ENCODE measurements at regions not wholly inside any gene's neighbourhood (a gene's known extent, or its start where the extent isn't known, plus 50 kb on each side); places are given as distances from the start of the nearest gene placed in this dataset.

- no peaks in the 10 kb centered on the region for H3K36me3 ChIP-seq (ENCODE audit: insufficient read depth, low read length)
- H3K4me3 ChIP-seq (ENCODE audit: low read depth, low read length), result no peak overlapping the region
- no peak overlapping the region for H2AFZ ChIP-seq (ENCODE audit: low read length, unreplicated experiment)
- H3K27me3 ChIP-seq (ENCODE audit: insufficient read depth, low read length), result peaks cover 9% of the 10 kb centered on the region; the same call in 1 of the 2 replicates
- H3K27ac ChIP-seq (ENCODE audit: low read depth, low read length), result no peak overlapping the region
- no peaks in the 10 kb centered on the region for H3K79me2 ChIP-seq (ENCODE audit: control insufficient read depth, insufficient read depth, low read length, unreplicated experiment)
- H3K4me1 ChIP-seq (ENCODE audit: control insufficient read depth, insufficient read depth, low read length, unreplicated experiment), result no peaks in the 10 kb centered on the region
Measured at GRCh38 chr2:19833978-19834377, 67.8 kb downstream of the TTC32 start.

- 0 out of 2 replicates have a peak, but pooled peaks cover 3% of the 10 kb centered on the region for H3K27me3 ChIP-seq (ENCODE audit: insufficient read depth, low read length)
- H3K4me1 ChIP-seq (ENCODE audit: control insufficient read depth, insufficient read depth, low read length, unreplicated experiment), result no peaks in the 10 kb centered on the region
- no peak overlapping the region for H3K4me3 ChIP-seq (ENCODE audit: low read depth, low read length)
- H3K79me2 ChIP-seq (ENCODE audit: control insufficient read depth, insufficient read depth, low read length, unreplicated experiment), result no peaks in the 10 kb centered on the region
- no peak overlapping the region for H2AFZ ChIP-seq (ENCODE audit: low read length, unreplicated experiment)
- H3K36me3 ChIP-seq (ENCODE audit: insufficient read depth, low read length), result no peaks in the 10 kb centered on the region
- H3K27ac ChIP-seq (ENCODE audit: low read depth, low read length), result no peak overlapping the region
Measured at GRCh38 chr2:19829672-19830071, 72.1 kb downstream of the TTC32 start.

DNA sequence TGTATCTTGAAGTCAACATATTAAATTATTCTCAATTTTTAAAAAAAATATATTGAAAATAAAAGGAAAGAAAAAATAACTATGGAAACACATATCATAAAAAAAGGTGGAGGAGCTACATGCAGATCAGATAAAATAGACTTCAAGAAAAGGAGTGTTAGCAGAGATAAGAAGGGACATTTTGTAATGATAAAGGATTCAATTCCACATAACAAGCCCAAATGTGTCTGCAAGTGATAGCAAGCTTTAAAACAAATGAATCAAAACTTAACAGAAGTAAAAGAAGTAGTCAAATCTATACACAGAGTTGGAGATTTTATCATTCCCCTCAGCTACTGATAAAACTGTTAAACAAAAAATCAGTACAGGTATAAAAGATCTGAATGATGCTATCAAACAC lies 74.9 kb downstream of the TTC32 start:
- Histone ChIP-seq H3K4me3 (ENCODE audit: low read depth, low read length) (no peak overlapping the region), H3K36me3 (ENCODE audit: insufficient read depth, low read length) (no peaks in the 10 kb centered on the region), H3K4me1 (ENCODE audit: control insufficient read depth, insufficient read depth, low read length, unreplicated experiment) (no peaks in the 10 kb centered on the region), H3K27ac (ENCODE audit: low read depth, low read length) (no peak overlapping the region), H2AFZ (ENCODE audit: low read length, unreplicated experiment) (no peak overlapping the region), H3K79me2 (ENCODE audit: control insufficient read depth, insufficient read depth, low read length, unreplicated experiment) (no peaks in the 10 kb centered on the region), H3K27me3 (ENCODE audit: insufficient read depth, low read length) (0 out of 2 replicates have a peak, but pooled peaks cover 3% of the 10 kb centered on the region)

DNA sequence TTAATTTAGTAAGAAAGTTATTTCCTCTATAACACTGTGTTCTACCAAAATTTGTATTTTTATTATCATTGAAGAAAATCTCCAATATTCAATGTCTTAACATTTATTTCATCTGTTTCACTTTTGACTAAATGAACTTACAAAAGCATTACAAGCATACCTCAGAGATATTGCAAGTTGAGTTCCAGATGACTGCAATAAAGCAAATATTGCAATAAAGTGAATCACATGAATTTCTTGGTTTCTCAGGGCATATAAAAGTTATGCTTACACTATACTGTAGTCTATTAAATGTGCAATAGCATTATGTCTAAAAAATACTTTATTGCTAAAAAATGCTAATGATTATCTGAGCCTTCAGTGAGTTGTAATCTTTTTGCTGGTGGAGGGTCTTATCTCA lies 78.3 kb downstream of the TTC32 start:
- H3K79me2 ChIP-seq (ENCODE audit: control insufficient read depth, insufficient read depth, low read length, unreplicated experiment), result no peaks in the 10 kb centered on the region
- peaks cover 14% of the 10 kb centered on the region for H3K4me1 ChIP-seq (ENCODE audit: control insufficient read depth, insufficient read depth, low read length, unreplicated experiment)
- no peak overlapping the region for H2AFZ ChIP-seq (ENCODE audit: low read length, unreplicated experiment)
- peaks cover 3% of the 10 kb centered on the region; the same call in 1 of the 2 replicates for H3K36me3 ChIP-seq (ENCODE audit: insufficient read depth, low read length)
- no peak overlapping the region for H3K27ac ChIP-seq (ENCODE audit: low read depth, low read length)
- no peak overlapping the region for H3K4me3 ChIP-seq (ENCODE audit: low read depth, low read length)
- 0 out of 2 replicates have a peak, but pooled peaks cover 3% of the 10 kb centered on the region for H3K27me3 ChIP-seq (ENCODE audit: insufficient read depth, low read length)

GRCh38 chr2:19819097-19820065 lies 82.4 kb downstream of the TTC32 start:
- H3K27me3 ChIP-seq (ENCODE audit: insufficient read depth, low read length), result no peaks in the 10 kb centered on the region
- H3K27ac ChIP-seq (ENCODE audit: low read depth, low read length), result peak overlapping the region; percentile 64
- peaks cover 18% of the 10 kb centered on the region for H3K4me1 ChIP-seq (ENCODE audit: control insufficient read depth, insufficient read depth, low read length, unreplicated experiment)
- H3K4me3 ChIP-seq (ENCODE audit: low read depth, low read length), result no peak overlapping the region
- peaks cover 3% of the 10 kb centered on the region; the same call in 1 of the 2 replicates for H3K36me3 ChIP-seq (ENCODE audit: insufficient read depth, low read length)
- no peak overlapping the region for H2AFZ ChIP-seq (ENCODE audit: low read length, unreplicated experiment)
- H3K79me2 ChIP-seq (ENCODE audit: control insufficient read depth, insufficient read depth, low read length, unreplicated experiment), result no peaks in the 10 kb centered on the region

DNA sequence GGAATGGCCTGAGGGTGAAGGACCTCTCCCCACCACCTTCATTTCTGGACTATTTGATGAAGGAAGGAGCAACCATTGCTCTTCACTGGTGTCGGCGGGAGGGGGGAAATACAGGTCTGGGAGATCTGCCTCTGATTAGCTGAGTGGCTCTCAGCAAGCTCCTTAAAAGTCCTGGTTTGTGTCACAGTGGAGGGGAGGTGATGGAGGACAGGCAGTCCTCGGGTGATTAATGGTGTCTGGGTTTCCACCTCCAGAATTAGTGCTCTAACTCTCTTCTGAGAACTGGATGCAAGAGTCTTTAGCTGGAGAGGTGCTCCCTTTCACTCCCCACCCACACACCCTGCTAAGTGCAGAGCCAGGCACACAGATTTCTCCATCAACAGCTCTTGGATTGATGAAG lies 83.2 kb downstream of the TTC32 start:
- no peak overlapping the region for H2AFZ ChIP-seq (ENCODE audit: low read length, unreplicated experiment)
- H3K27me3 ChIP-seq (ENCODE audit: insufficient read depth, low read length), result no peaks in the 10 kb centered on the region
- no peaks in the 10 kb centered on the region for H3K79me2 ChIP-seq (ENCODE audit: control insufficient read depth, insufficient read depth, low read length, unreplicated experiment)
- no peak overlapping the region for H3K4me3 ChIP-seq (ENCODE audit: low read depth, low read length)
- peaks cover 3% of the 10 kb centered on the region; the same call in 1 of the 2 replicates for H3K36me3 ChIP-seq (ENCODE audit: insufficient read depth, low read length)
- H3K4me1 ChIP-seq (ENCODE audit: control insufficient read depth, insufficient read depth, low read length, unreplicated experiment), result peaks cover 18% of the 10 kb centered on the region
- peak overlapping the region; percentile 64 for H3K27ac ChIP-seq (ENCODE audit: low read depth, low read length)

- peaks cover 18% of the 10 kb centered on the region for H3K4me1 ChIP-seq (ENCODE audit: control insufficient read depth, insufficient read depth, low read length, unreplicated experiment)
- H3K27ac ChIP-seq (ENCODE audit: low read depth, low read length), result no peak overlapping the region
- H3K36me3 ChIP-seq (ENCODE audit: insufficient read depth, low read length), result peaks cover 3% of the 10 kb centered on the region; the same call in 1 of the 2 replicates
- no peaks in the 10 kb centered on the region for H3K79me2 ChIP-seq (ENCODE audit: control insufficient read depth, insufficient read depth, low read length, unreplicated experiment)
- no peak overlapping the region for H3K4me3 ChIP-seq (ENCODE audit: low read depth, low read length)
- no peaks in the 10 kb centered on the region for H3K27me3 ChIP-seq (ENCODE audit: insufficient read depth, low read length)
- H2AFZ ChIP-seq (ENCODE audit: low read length, unreplicated experiment), result no peak overlapping the region
Measured at GRCh38 chr2:19818039-19818438, 83.7 kb downstream of the TTC32 start.

GRCh38 chr2:19815746-19816145 lies 86.0 kb downstream of the TTC32 start:
- Histone ChIP-seq H3K79me2 (ENCODE audit: control insufficient read depth, insufficient read depth, low read length, unreplicated experiment) (no peaks in the 10 kb centered on the region), H3K4me1 (ENCODE audit: control insufficient read depth, insufficient read depth, low read length, unreplicated experiment) (peaks cover 18% of the 10 kb centered on the region), H3K4me3 (ENCODE audit: low read depth, low read length) (no peak overlapping the region), H3K36me3 (ENCODE audit: insufficient read depth, low read length) (peaks cover 3% of the 10 kb centered on the region; the same call in 1 of the 2 replicates), H2AFZ (ENCODE audit: low read length, unreplicated experiment) (no peak overlapping the region), H3K27me3 (ENCODE audit: insufficient read depth, low read length) (no peaks in the 10 kb centered on the region), H3K27ac (ENCODE audit: low read depth, low read length) (no peak overlapping the region)

DNA sequence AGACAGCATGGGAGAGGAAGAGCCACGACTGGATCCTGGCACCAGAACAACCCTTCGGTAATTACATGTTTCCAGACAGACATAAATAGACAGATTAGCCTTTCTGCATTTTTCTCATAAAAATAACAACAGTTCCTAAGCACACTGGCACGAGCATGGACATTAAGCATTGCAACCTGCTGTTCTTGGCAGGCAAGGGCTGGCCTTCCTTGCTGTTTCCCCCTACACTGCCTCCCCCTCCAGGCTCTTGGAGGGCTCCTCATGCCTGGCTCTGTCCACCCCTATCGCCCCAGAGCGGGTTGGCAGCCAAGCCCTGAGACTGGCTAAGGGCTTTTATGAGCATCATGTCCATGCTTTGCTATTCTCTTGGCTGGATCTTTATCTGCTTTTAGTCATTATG lies 89.6 kb downstream of the TTC32 start:
- Histone ChIP-seq H2AFZ (ENCODE audit: low read length, unreplicated experiment) (no peak overlapping the region), H3K4me1 (ENCODE audit: control insufficient read depth, insufficient read depth, low read length, unreplicated experiment) (no peaks in the 10 kb centered on the region), H3K27ac (ENCODE audit: low read depth, low read length) (no peak overlapping the region), H3K27me3 (ENCODE audit: insufficient read depth, low read length) (no peaks in the 10 kb centered on the region), H3K36me3 (ENCODE audit: insufficient read depth, low read length) (no peaks in the 10 kb centered on the region), H3K79me2 (ENCODE audit: control insufficient read depth, insufficient read depth, low read length, unreplicated experiment) (no peaks in the 10 kb centered on the region), H3K4me3 (ENCODE audit: low read depth, low read length) (no peak overlapping the region)

- Histone ChIP-seq H3K27me3 (ENCODE audit: insufficient read depth, low read length) (no peaks in the 10 kb centered on the region), H3K27ac (ENCODE audit: low read depth, low read length) (no peak overlapping the region), H2AFZ (ENCODE audit: low read length, unreplicated experiment) (no peak overlapping the region), H3K79me2 (ENCODE audit: control insufficient read depth, insufficient read depth, low read length, unreplicated experiment) (no peaks in the 10 kb centered on the region), H3K4me3 (ENCODE audit: low read depth, low read length) (no peak overlapping the region), H3K36me3 (ENCODE audit: insufficient read depth, low read length) (no peaks in the 10 kb centered on the region), H3K4me1 (ENCODE audit: control insufficient read depth, insufficient read depth, low read length, unreplicated experiment) (no peaks in the 10 kb centered on the region)
Measured at GRCh38 chr2:19811186-19811585, 90.6 kb downstream of the TTC32 start.

DNA sequence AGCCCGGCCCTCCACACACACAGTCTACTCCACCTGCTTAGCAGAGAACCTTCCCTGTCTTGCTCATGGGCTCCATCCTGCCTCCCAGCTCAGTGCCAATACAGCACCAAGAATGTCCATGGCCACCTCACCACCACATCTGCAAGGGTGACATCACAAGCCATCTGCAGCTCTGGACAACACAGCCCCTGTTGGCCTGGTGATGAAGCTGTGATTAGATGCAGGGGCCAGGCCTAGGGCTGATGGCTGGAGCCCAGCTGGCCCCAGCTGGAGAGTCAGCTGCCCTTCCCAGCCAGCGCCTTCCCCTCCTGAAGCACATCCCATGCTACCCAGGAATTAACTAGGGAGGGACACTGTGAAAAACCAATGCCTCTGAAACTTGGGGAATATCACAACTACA lies 91.1 kb downstream of the TTC32 start:
- Histone ChIP-seq H3K4me1 (ENCODE audit: control insufficient read depth, insufficient read depth, low read length, unreplicated experiment) (no peaks in the 10 kb centered on the region), H2AFZ (ENCODE audit: low read length, unreplicated experiment) (no peak overlapping the region), H3K27me3 (ENCODE audit: insufficient read depth, low read length) (no peaks in the 10 kb centered on the region), H3K79me2 (ENCODE audit: control insufficient read depth, insufficient read depth, low read length, unreplicated experiment) (no peaks in the 10 kb centered on the region), H3K27ac (ENCODE audit: low read depth, low read length) (no peak overlapping the region), H3K36me3 (ENCODE audit: insufficient read depth, low read length) (no peaks in the 10 kb centered on the region), H3K4me3 (ENCODE audit: low read depth, low read length) (no peak overlapping the region)

All from ACC112 (cell line).